ENCODE measurements at regions not wholly inside any gene's neighbourhood (a gene's known extent, or its start where the extent isn't known, plus 50 kb on each side); places are given as distances from the start of the nearest gene placed in this dataset.
A peak's percentile ranks its signal among the peaks of the same experiment; 100 is the strongest.

GRCh38 chr12:5227708-5228373, 184.2 kb downstream of the KCNA5 start:
- Histone ChIP-seq H3K9me3 (no peaks in the 10 kb centered on the region), H3K4me1 (no peaks in the 10 kb centered on the region), H3K4me3 (no peak overlapping the region), H3K27ac (no peak overlapping the region), H3K36me3 (no peaks in the 10 kb centered on the region), H3K27me3 (no peaks in the 10 kb centered on the region)
- intact Hi-C loops (cut with DNase I; ENCODE audit: low total_unique reads): no loop called here
- peak in 1 of 2 donors; percentile 24 for DNase-seq
- no peak for TF ChIP-seq POLR2A (IDR thresholded peaks at IDR 0.05)
- TF ChIP-seq, protein P1, sequence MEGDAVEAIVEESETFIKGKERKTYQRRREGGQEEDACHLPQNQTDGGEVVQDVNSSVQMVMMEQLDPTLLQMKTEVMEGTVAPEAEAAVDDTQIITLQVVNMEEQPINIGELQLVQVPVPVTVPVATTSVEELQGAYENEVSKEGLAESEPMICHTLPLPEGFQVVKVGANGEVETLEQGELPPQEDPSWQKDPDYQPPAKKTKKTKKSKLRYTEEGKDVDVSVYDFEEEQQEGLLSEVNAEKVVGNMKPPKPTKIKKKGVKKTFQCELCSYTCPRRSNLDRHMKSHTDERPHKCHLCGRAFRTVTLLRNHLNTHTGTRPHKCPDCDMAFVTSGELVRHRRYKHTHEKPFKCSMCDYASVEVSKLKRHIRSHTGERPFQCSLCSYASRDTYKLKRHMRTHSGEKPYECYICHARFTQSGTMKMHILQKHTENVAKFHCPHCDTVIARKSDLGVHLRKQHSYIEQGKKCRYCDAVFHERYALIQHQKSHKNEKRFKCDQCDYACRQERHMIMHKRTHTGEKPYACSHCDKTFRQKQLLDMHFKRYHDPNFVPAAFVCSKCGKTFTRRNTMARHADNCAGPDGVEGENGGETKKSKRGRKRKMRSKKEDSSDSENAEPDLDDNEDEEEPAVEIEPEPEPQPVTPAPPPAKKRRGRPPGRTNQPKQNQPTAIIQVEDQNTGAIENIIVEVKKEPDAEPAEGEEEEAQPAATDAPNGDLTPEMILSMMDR (IDR thresholded peaks at IDR 0.05): no peak

GRCh38 chr12:5230156-5230555, 186.5 kb downstream of the KCNA5 start:
- Histone ChIP-seq H3K27me3 (no peaks in the 10 kb centered on the region), H3K36me3 (no peaks in the 10 kb centered on the region), H3K4me1 (no peaks in the 10 kb centered on the region), H3K27ac (no peak overlapping the region), H3K4me3 (no peak overlapping the region), H3K9me3 (no peaks in the 10 kb centered on the region)
- DNase-seq: no peak
- no peak for TF ChIP-seq POLR2A (IDR thresholded peaks at IDR 0.05)
- TF ChIP-seq, protein P1 (IDR thresholded peaks at IDR 0.05): no peak
- intact Hi-C loops (cut with DNase I; ENCODE audit: low total_unique reads): no loop called here

GRCh38 chr12:5230861-5231260, 187.2 kb downstream of the KCNA5 start:
- no peaks in the 10 kb centered on the region for H3K4me1 ChIP-seq
- no peaks in the 10 kb centered on the region for H3K9me3 ChIP-seq
- no peak overlapping the region for H3K4me3 ChIP-seq
- intact Hi-C loops (cut with DNase I; ENCODE audit: low total_unique reads): no loop called here
- no peaks in the 10 kb centered on the region for H3K27me3 ChIP-seq
- no peak overlapping the region for H3K27ac ChIP-seq
- no peak for DNase-seq
- no peaks in the 10 kb centered on the region for H3K36me3 ChIP-seq
- no peak for TF ChIP-seq POLR2A (IDR thresholded peaks at IDR 0.05)
- TF ChIP-seq, protein P1 (IDR thresholded peaks at IDR 0.05): no peak

DNA sequence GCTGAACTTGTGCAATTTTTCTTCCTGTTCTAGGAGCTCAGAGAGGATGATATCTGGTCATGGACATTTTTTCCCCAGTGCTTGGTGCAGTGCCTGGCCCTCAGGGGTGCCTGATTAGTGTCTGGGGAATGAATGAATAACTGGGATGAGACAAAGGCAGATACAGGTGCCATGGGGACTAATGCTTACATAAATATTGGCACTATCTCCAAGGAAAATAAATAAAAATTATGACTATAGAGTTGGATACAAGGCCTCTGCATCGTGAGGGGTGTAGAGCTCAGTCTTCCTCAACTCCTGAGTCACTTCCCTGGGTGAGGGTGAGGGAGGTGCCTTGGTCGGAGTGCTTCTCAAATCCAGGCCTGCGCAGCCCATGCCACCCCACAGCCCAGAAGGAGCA, 188.6 kb downstream of the KCNA5 start:
- Histone ChIP-seq H3K36me3 (no peaks in the 10 kb centered on the region), H3K4me3 (no peak overlapping the region), H3K4me1 (no peaks in the 10 kb centered on the region), H3K27me3 (no peaks in the 10 kb centered on the region), H3K9me3 (no peaks in the 10 kb centered on the region), H3K27ac (no peak overlapping the region)
- intact Hi-C loops (cut with DNase I; ENCODE audit: low total_unique reads): no loop called here
- no peak for DNase-seq
- no peak for TF ChIP-seq POLR2A (IDR thresholded peaks at IDR 0.05)
- TF ChIP-seq, protein P1 (IDR thresholded peaks at IDR 0.05): no peak

GRCh38 chr12:5232826-5233500, 189.3 kb downstream of the KCNA5 start:
- Histone ChIP-seq H3K27me3 (no peaks in the 10 kb centered on the region), H3K27ac (no peak overlapping the region), H3K4me1 (no peaks in the 10 kb centered on the region), H3K9me3 (no peaks in the 10 kb centered on the region), H3K4me3 (no peak overlapping the region), H3K36me3 (no peaks in the 10 kb centered on the region)
- TF ChIP-seq, protein P1 (IDR thresholded peaks at IDR 0.05): no peak
- TF ChIP-seq POLR2A (IDR thresholded peaks at IDR 0.05): no peak
- intact Hi-C loops (cut with DNase I; ENCODE audit: low total_unique reads): no loop called here
- no peak for DNase-seq
